NAMALWA (cell line): ENCODE measurements at regions not wholly inside any gene's neighbourhood (a gene's known extent, or its start where the extent isn't known, plus 50 kb on each side); places are given as distances from the start of the nearest gene placed in this dataset.
A peak's percentile ranks its signal among the peaks of the same experiment; 100 is the strongest.

Experiments used
- DNase-seq: peaks from one replicate; pipeline ENCODE4 v3.0.0-alpha.2; 2015; ENCODE audit warnings: low spot score

DNA sequence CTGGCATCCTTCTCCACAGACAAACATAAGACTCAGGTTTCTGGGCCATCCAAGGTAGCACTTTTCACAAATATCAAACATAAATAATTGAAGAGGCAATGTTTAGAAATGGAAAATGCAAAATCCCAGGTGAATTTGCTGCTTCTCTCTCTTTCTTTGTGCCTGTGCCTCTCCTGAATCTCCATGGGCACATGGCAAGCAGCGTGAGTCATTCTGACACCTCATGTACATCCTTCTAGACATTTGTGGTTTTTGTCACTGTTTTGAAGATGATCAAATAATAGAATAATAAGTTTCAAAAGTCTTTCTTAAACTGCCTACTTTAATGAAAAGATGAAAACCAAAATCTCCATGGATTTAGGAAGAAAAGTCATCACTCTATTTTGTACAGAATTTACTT lies 60.3 kb upstream of the RAB11FIP2 start:
- no peak for DNase-seq

DNA sequence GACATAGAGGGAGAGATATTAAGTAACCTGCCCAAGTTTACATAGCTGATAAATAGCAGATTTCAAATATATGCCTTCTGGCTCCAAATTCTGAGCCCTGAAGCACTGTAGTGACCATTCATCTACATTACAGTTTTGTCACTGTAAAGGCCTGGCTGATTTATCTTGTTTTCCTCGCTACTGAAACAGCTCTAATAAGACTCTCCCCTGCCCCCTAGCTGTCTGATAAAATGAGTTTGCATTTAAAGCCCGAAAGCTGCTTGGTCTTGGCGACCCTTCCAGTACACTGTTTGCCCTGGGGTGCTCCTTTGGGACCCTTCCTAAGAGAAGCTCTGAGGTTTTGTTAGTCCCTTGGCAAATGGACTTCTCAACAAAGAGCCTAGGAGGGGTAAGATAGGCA lies 59.7 kb upstream of the RAB11FIP2 start:
- DNase-seq = peak; percentile 40

DNA sequence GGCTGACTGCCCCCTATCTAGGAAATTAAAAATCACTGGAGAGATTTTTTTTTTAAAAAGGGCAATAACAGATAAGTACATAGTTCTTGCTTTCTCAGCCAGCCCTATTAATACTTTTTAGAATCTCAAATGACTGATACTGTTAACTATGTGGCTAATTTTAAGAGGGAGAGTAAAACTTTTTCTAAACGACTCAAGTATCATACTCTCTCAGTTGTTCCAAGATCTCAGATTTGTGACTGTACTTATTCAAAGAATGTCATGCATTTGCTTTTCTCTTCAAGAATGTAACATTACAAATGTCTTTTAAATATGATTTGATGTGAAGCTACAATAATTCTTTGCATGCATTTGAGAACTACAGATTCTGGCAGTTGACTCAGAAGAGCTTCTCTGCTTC lies 55.4 kb upstream of the RAB11FIP2 start:
- DNase-seq = no peak

DNA sequence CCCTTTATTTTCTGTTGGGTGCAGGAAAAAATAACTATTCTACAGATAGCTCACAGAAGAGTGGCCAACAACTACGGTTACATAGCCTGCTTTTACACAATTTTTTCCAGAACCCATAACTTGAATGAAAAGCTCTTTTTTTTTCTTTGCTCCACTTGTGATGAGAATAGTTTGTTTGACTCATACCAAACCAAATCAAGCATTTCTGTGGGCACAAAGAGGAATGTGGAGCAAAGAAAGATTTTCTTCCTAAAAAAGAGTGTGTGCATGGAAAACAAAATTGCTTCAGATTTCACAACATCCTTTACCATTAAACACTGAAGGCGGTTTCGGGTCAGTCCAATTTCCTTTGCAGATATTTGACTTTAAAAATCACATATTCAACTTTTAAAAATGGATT lies 54.8 kb upstream of the RAB11FIP2 start:
- DNase-seq = no peak
